Stimulated activated naive CD8-positive, alpha-beta T cell treated with anti-CD3 and anti-CD28 coated beads, Interleukin-15, amount 100 ng/mL, for 72 hours (primary cell): ENCODE measurements at regions not wholly inside any gene's neighbourhood (a gene's known extent, or its start where the extent isn't known, plus 50 kb on each side); places are given as distances from the start of the nearest gene placed in this dataset.

Experiments
- ATAC-seq: fragments of 150-1000 bp; cut with Tn5 transposase; 2 replicates; pipeline ENCODE4 v1.10.0; 2021; ENCODE audit warnings: mild to moderate bottlenecking, moderate library complexity
- DNase-seq, 2 donors: peaks; one replicate each; pipeline ENCODE4 v3.0.0; 2021 to 2022
- H3K27ac Mint-ChIP-seq, 2 donors: one replicate each; pipeline ENCODE4 v1.8.0; 2022; ENCODE audit warnings: mild to moderate bottlenecking in 2 of 2, mixed read lengths in 2 of 2, moderate library complexity in 2 of 2
- H3K27me3 Mint-ChIP-seq: one replicate; pipeline ENCODE4 v1.8.0; 2022; ENCODE audit warnings: mixed read lengths
- H3K4me1 Mint-ChIP-seq: one replicate; pipeline ENCODE4 v1.8.0; 2022; ENCODE audit warnings: mild to moderate bottlenecking, mixed read lengths
- H3K4me3 Mint-ChIP-seq, 2 donors: one replicate each; pipeline ENCODE4 v1.8.0; 2022; ENCODE audit warnings: mild to moderate bottlenecking in 2 of 2, mixed read lengths in 2 of 2, moderate library complexity in 1 of 2
- H3K9me3 Mint-ChIP-seq, 2 donors: one replicate each; pipeline ENCODE4 v1.8.0; 2022; ENCODE audit warnings: mixed read lengths in 2 of 2

DNA sequence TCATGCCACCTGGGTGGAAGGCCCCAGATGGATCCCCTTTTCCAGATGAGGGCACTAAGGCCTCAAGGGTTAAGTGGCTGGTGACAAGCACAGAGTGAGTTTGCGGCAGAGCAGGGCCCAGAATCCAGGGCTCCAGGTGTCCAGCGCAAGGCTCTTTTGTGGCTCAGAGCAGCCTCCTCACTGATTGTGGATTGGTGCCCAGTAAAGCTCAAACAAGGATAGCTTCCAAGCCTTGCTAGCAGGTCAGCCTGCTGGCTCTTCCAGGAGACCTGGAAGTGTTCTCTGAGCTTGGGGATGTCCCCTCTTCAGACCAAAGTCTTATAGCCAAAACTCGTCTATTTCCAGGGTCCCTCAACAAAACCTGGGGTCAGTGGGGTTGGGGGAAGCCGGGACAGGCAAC, 167.6 kb upstream of the SYT13 start:
- Mint-ChIP-seq H3K27ac (no peak overlapping the region), H3K4me3 (no peak overlapping the region), H3K9me3 (no peaks in the 10 kb centered on the region), H3K4me1 (no peaks in the 10 kb centered on the region), H3K27me3 (peaks cover 12% of the 10 kb centered on the region)
- ATAC-seq (no peak), DNase-seq (no peak)

DNA sequence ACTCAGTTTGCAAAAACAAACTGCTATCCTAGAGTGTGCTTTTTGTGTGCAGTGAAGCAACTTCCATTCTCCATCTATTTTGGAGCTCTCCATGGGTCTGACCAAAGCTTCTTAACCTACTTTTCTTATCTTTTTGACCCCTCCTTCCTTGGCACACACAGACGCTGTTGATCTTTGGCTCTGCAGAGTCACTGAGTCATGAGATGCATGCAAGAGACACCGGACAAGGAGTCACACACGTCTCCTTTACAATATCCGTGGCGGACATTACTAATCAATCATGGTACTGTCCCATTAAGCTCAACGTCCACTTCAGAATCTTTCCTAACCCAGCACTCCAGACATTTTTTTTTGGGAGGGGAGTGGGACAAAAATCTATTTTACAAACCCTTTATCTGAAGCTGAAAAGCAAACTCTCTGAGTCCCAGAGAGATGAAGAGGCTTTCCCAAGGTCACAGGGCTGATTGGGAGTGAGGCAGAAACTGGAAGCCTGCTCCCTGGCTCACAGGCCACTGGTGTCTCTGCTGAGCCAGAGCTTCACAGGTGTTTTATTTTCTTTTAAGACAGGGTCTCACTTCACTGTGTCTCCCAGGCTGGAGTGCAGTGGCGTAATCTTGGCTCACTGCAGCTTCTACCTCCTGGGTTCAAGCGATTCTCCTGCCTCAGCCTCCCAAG, 165.8 kb upstream of the SYT13 start:
- DNase-seq, result no peak
- no peak overlapping the region for H3K27ac Mint-ChIP-seq
- H3K9me3 Mint-ChIP-seq, result no peaks in the 10 kb centered on the region
- H3K4me3 Mint-ChIP-seq, result no peak overlapping the region
- peaks cover 12% of the 10 kb centered on the region for H3K27me3 Mint-ChIP-seq
- no peak for ATAC-seq
- H3K4me1 Mint-ChIP-seq, result no peaks in the 10 kb centered on the region

DNA sequence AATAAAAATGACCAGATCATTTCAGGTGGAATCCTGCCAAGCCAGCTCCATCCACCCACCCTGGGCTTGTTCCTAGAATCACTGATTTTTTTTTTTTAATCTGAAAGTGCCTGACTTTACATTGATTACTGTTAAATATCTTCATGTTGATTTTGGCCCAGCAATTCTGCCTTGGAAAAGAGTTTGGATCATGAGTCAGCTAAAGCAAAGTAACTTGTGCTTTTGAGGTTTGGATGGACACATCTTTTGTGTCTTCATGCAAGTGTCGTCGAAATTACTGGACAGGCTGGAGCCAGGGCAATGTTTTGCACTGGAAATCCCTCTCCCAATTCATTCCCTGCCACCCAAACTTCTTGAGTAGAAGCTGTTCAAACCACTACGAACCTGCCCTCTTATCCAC, 164.0 kb upstream of the SYT13 start:
- no peak overlapping the region for H3K4me3 Mint-ChIP-seq
- no peaks in the 10 kb centered on the region for H3K4me1 Mint-ChIP-seq
- DNase-seq (no peak), ATAC-seq (no peak)
- H3K27ac Mint-ChIP-seq, result no peak overlapping the region
- H3K27me3 Mint-ChIP-seq, result peaks cover 3% of the 10 kb centered on the region
- H3K9me3 Mint-ChIP-seq, result no peaks in the 10 kb centered on the region

- no peak overlapping the region for H3K27ac Mint-ChIP-seq
- H3K27me3 Mint-ChIP-seq, result no peaks in the 10 kb centered on the region
- H3K4me3 Mint-ChIP-seq, result no peak overlapping the region
- ATAC-seq (no peak), DNase-seq (no peak)
- no peaks in the 10 kb centered on the region for H3K9me3 Mint-ChIP-seq
- no peaks in the 10 kb centered on the region for H3K4me1 Mint-ChIP-seq
Measured at GRCh38 chr11:45449036-45449601, 163.0 kb upstream of the SYT13 start.

GRCh38 chr11:45448561-45448960, 162.4 kb upstream of the SYT13 start:
- Mint-ChIP-seq H3K4me1 (no peaks in the 10 kb centered on the region), H3K9me3 (no peaks in the 10 kb centered on the region), H3K27ac (no peak overlapping the region), H3K4me3 (no peak overlapping the region), H3K27me3 (peaks cover 3% of the 10 kb centered on the region)
- DNase-seq (no peak), ATAC-seq (no peak)

GRCh38 chr11:45446998-45447397, 160.9 kb upstream of the SYT13 start:
- no peak overlapping the region for H3K4me3 Mint-ChIP-seq
- ATAC-seq, result no peak
- DNase-seq, result no peak
- peaks cover 13% of the 10 kb centered on the region for H3K27me3 Mint-ChIP-seq
- H3K9me3 Mint-ChIP-seq, result no peaks in the 10 kb centered on the region
- no peaks in the 10 kb centered on the region for H3K4me1 Mint-ChIP-seq
- no peak overlapping the region for H3K27ac Mint-ChIP-seq

GRCh38 chr11:45446434-45446833, 160.3 kb upstream of the SYT13 start:
- Mint-ChIP-seq H3K27ac (no peak overlapping the region), H3K4me3 (no peak overlapping the region), H3K27me3 (peaks cover 13% of the 10 kb centered on the region), H3K4me1 (no peaks in the 10 kb centered on the region), H3K9me3 (no peaks in the 10 kb centered on the region)
- DNase-seq (no peak), ATAC-seq (no peak)

- H3K9me3 Mint-ChIP-seq, result peaks cover 4 to 11% of the 10 kb centered on the region in 2 donors
Measured at GRCh38 chr11:45444796-45445195, 158.7 kb upstream of the SYT13 start.

GRCh38 chr11:45440111-45440510, 154.0 kb upstream of the SYT13 start:
- Mint-ChIP-seq H3K27ac (no peak overlapping the region), H3K9me3 (peaks cover 9 to 16% of the 10 kb centered on the region in 2 donors), H3K27me3 (peaks cover 28% of the 10 kb centered on the region), H3K4me3 (no peak overlapping the region), H3K4me1 (no peaks in the 10 kb centered on the region)
- DNase-seq (no peak), ATAC-seq (no peak)

More at GRCh38 chr11:45444796-45445195, 158.7 kb upstream of the SYT13 start:
- peaks cover 13% of the 10 kb centered on the region for H3K27me3 Mint-ChIP-seq
- no peaks in the 10 kb centered on the region for H3K4me1 Mint-ChIP-seq
- no peak for DNase-seq
- no peak overlapping the region for H3K4me3 Mint-ChIP-seq
- peak; percentile 55 for ATAC-seq
- no peak overlapping the region for H3K27ac Mint-ChIP-seq

- H3K9me3 Mint-ChIP-seq, result peaks cover 9 to 16% of the 10 kb centered on the region in 2 donors
- no peak for DNase-seq
- ATAC-seq, result no peak
Measured at GRCh38 chr11:45436966-45437365, 150.8 kb upstream of the SYT13 start.

DNA sequence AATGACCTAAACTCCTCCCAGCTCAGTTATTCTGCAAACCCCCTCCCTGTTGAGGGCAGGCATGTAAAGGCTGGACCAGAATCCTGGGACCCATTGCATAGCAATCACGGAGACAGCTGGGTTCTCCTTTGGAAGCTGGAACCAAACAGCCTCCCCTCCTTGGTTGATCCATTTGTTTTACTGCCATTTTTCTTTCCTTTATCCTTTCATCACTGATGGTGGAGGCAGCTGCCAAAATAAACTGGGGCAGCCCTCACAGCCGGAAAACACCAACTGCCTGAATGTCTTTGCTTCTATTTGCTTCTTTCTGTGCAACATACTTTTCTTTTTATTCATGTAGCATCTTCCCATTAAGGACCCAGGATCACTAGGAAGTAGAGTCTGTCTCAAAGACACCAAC, 150.0 kb upstream of the SYT13 start:
- ATAC-seq (no peak), DNase-seq (no peak)
- Mint-ChIP-seq H3K9me3 (peaks cover 9 to 16% of the 10 kb centered on the region in 2 donors), H3K27ac (no peak overlapping the region), H3K4me3 (no peak overlapping the region), H3K4me1 (no peaks in the 10 kb centered on the region), H3K27me3 (peaks cover 22% of the 10 kb centered on the region)

More at GRCh38 chr11:45436966-45437365, 150.8 kb upstream of the SYT13 start:
- Mint-ChIP-seq H3K4me1 (no peaks in the 10 kb centered on the region), H3K4me3 (no peak overlapping the region), H3K27ac (no peak overlapping the region), H3K27me3 (peaks cover 22% of the 10 kb centered on the region)

DNA sequence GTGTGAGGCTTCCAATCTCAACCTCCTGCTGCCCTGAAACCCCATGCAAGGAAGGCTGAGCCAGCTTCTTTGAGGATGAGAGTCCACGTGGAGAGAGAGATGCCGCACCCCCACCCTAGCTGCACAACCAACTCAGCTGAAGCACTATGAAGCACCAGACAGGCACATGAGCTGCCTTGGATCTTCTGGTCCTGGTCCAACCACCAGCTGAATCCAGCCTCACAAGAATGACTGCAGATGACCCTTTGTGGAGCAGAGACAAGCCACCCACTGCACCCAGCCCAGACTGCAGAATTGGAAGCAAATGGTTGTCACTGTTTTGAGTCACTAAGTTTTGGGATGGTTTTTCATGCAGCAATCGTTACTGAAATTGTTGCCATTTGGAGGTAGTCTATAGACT, 149.6 kb upstream of the SYT13 start:
- DNase-seq, result no peak
- no peak for ATAC-seq
- peaks cover 22% of the 10 kb centered on the region for H3K27me3 Mint-ChIP-seq
- H3K4me1 Mint-ChIP-seq, result no peaks in the 10 kb centered on the region
- H3K4me3 Mint-ChIP-seq, result no peak overlapping the region
- H3K27ac Mint-ChIP-seq, result no peak overlapping the region
- H3K9me3 Mint-ChIP-seq, result peaks cover 9 to 14% of the 10 kb centered on the region in 2 donors

GRCh38 chr11:45432910-45433309, 146.8 kb upstream of the SYT13 start:
- peaks cover 38% of the 10 kb centered on the region for H3K27me3 Mint-ChIP-seq
- ATAC-seq (no peak), DNase-seq (no peak)
- H3K4me3 Mint-ChIP-seq, result no peak overlapping the region
- peak overlapping the region in 1 of 2 donors; percentile 79 for H3K27ac Mint-ChIP-seq
- H3K9me3 Mint-ChIP-seq, result no peaks in the 10 kb centered on the region
- H3K4me1 Mint-ChIP-seq, result no peaks in the 10 kb centered on the region

- Mint-ChIP-seq H3K27me3 (peaks cover 39% of the 10 kb centered on the region), H3K4me3 (no peak overlapping the region), H3K9me3 (no peaks in the 10 kb centered on the region), H3K27ac (no peak overlapping the region), H3K4me1 (no peaks in the 10 kb centered on the region)
- ATAC-seq, result no peak
- DNase-seq, result no peak
Measured at GRCh38 chr11:45432100-45432499, 146.0 kb upstream of the SYT13 start.

DNA sequence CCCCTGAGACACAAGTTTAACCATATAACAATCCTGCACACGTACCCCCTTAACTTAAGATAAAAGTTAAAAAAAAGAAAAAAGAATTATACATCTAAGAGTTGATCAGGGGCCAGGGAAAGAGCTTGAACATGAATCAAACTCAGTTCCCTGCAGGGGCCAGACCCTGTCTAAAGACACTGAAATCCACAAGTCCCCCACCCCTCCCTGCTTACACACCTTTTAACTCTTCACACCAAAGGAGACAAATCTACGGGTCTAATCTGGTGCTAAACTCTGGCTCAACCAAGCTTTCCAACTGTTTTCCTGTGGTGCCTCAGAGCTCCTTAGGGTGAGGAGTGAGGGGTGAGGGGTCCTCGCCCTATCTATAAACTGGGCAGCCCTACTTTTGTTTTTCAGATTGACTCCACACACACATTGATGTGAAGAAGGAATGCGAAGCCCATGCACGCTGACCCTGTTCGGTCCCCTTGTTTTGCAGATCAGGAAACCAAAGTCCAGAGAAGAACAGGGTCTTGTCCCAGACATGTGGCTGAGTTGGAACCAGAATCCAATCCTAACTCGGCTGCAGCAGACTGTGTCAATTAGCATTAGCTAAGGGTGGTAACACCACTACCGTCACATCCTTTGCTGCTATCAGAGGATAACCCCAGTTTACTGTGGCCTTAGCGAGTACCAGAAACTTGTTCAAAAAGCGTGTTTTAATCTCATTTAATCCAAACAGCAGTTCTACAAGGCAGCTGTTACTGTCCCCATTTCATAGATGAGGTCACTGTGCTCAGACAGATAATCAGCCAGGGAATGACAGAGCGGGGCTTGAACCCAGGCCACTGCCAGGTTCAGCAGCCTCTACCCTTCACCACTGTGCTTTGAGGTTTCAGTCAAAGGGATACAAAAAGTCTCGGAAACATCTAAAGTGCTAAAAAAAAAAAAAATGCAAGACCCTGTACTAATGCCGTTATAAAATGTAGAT, 145.2 kb upstream of the SYT13 start:
- peaks cover 44% of the 10 kb centered on the region for H3K27me3 Mint-ChIP-seq
- H3K4me1 Mint-ChIP-seq, result no peaks in the 10 kb centered on the region
- H3K9me3 Mint-ChIP-seq, result no peaks in the 10 kb centered on the region
- no peak overlapping the region for H3K4me3 Mint-ChIP-seq
- DNase-seq (no peak), ATAC-seq (no peak)
- H3K27ac Mint-ChIP-seq, result no peak overlapping the region

DNA sequence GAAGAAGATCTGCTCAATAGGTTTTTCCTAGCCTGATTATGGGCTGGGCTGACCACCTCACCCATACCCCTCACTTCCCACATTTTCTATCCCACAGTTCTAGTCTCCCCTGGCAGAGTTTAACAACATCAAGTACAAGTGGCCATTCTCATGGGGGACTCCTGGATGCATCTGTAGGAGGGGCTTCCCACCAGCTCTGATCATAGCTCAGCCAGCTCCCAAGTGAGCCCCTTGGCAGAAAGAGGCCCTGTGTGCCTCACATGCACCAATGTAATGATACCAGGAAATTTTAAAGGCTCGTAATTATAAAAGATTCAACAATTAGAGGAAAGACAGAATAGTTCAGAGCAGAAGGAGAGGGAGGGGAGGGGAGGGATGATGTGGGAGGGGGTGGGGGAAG, 144.2 kb upstream of the SYT13 start:
- H3K9me3 Mint-ChIP-seq, result no peaks in the 10 kb centered on the region
- no peak for DNase-seq
- no peak overlapping the region for H3K4me3 Mint-ChIP-seq
- no peaks in the 10 kb centered on the region for H3K4me1 Mint-ChIP-seq
- no peak overlapping the region for H3K27ac Mint-ChIP-seq
- ATAC-seq, result no peak
- H3K27me3 Mint-ChIP-seq, result peaks cover 43% of the 10 kb centered on the region
